Stomach (tissue), 8 donors: ENCODE measurements at regions not wholly inside any gene's neighbourhood (a gene's known extent, or its start where the extent isn't known, plus 50 kb on each side); places are given as distances from the start of the nearest gene placed in this dataset.
A peak's percentile ranks its signal among the peaks of the same experiment; 100 is the strongest.

Experiments used
- DNase-seq, 2 donors: peaks; one replicate each; pipeline versions ENCODE4 v3.0.0 to v3.0.0-alpha.2; 2013 to 2019
- H3K27ac ChIP-seq, 5 donors: fragments of 200-600 bp in 4 of 5; sonication (generic) in 4 of 5; one replicate each; pipeline ENCODE4 v1.5.1; 2013 to 2019; ENCODE audit warnings: mild to moderate bottlenecking in 1 of 5, moderate library complexity in 1 of 5
- H3K27me3 ChIP-seq, 3 donors: fragments of 200-600 bp; sonication (generic); one replicate each; pipeline ENCODE4 v1.5.1; 2017 to 2019; ENCODE audit warnings: mixed run types in 1 of 3
- H3K36me3 ChIP-seq, 4 donors: fragments of 200-600 bp; sonication (generic); 1 replicate in 3 of 4; 2 replicates in 1 of 4; pipeline ENCODE4 v1.5.1; 2016 to 2019
- H3K4me1 ChIP-seq, 4 donors: fragments of 200-600 bp; sonication (generic); one replicate each; pipeline ENCODE4 v1.5.1; 2016 to 2019
- H3K4me3 ChIP-seq, 4 donors: fragments of 200-600 bp; sonication (generic) in 3 of 4; one replicate each; pipeline ENCODE4 v1.5.1; 2016 to 2019; ENCODE audit warnings: mild to moderate bottlenecking in 1 of 4
- H3K9me3 ChIP-seq, 4 donors: fragments of 200-600 bp; sonication (generic); one replicate each; pipeline ENCODE4 v1.5.1; 2016 to 2019
- EP300 ChIP-seq: sonication (generic); formaldehyde crosslinking; IDR thresholded peaks from one replicate; pipeline ENCODE4 v1.6.1; 2017; ENCODE audit warnings: antibody characterized with exemption
- POLR2A ChIP-seq, 4 donors: fragments of 450-650 bp; IDR thresholded peaks; one replicate each; pipeline ENCODE4 v1.6.1; 2016; ENCODE audit warnings: antibody characterized with exemption in 4 of 4, control low read depth in 2 of 4, mild to moderate bottlenecking in 1 of 4, moderate library complexity in 1 of 4
- POLR2AphosphoS5 ChIP-seq, 3 donors: sonication (generic); formaldehyde crosslinking; IDR thresholded peaks; one replicate each; pipeline ENCODE4 v1.6.1; 2016; ENCODE audit warnings: antibody characterized with exemption in 3 of 3
- WGBS, 5 donors: extraction: QIAGEN DNeasy Blood & Tissue Kit in 3 of 5; methylation state at CpG; one replicate each; pipeline versions ENCODE4 v1.1.5 to v1.1.7; 2013 to 2018; 5-methylcytosine and 5-hydroxymethylcytosine counted together
- intact Hi-C: fragments of 100-400 bp; cut with DNase I; formaldehyde crosslinking; loops from one replicate; pipeline ENCODE4 v1.15.1; 2023; ENCODE audit warnings: low total_unique reads
- TF ChIP-seq, protein P1 (sequence below), 7 experiments: fragments of 450-650 bp in 4 of 7; fragments of 200-600 bp in 3 of 7; sonication (generic) in 3 of 7; IDR thresholded peaks; one replicate each; pipeline ENCODE4 v1.5.1; 2016 to 2019; ENCODE audit warnings: antibody characterized with exemption in 7 of 7, control low read depth in 2 of 7, mild to moderate bottlenecking in 1 of 7
- donor health status: healthy with polysubstance abuse.
- donor health status: Bipolar disorder and iron deficiency.
- donor health status: healthy.

DNA sequence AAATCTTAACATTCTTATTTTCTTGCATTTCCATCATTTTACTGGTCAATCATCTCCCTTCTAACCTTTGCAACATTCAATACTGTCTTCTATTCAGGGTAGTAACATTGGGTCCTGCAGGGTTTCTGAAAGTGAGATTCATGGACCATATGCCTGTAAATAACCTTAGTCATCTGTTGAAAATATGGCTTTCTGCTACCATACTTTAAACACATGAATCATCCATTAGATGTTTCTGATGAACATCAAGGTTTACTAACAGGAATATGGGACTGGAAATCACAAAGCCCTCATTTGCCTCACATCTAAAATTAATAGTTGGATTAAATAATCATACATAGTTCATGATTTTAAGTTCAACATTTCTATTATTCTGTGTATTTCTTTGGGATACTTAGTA, 475.9 kb upstream of the MARCKS start:
- H3K36me3 ChIP-seq: no peaks in the 10 kb centered on the region
- intact Hi-C loops: no loop called here

GRCh38 chr6:113381959-113382358, 475.2 kb upstream of the MARCKS start:
- no peak for TF ChIP-seq EP300
- no peak for TF ChIP-seq POLR2AphosphoS5 (IDR thresholded peaks at IDR 0.05)
- no peak for TF ChIP-seq POLR2A (IDR thresholded peaks at IDR 0.05)
- TF ChIP-seq, protein P1, sequence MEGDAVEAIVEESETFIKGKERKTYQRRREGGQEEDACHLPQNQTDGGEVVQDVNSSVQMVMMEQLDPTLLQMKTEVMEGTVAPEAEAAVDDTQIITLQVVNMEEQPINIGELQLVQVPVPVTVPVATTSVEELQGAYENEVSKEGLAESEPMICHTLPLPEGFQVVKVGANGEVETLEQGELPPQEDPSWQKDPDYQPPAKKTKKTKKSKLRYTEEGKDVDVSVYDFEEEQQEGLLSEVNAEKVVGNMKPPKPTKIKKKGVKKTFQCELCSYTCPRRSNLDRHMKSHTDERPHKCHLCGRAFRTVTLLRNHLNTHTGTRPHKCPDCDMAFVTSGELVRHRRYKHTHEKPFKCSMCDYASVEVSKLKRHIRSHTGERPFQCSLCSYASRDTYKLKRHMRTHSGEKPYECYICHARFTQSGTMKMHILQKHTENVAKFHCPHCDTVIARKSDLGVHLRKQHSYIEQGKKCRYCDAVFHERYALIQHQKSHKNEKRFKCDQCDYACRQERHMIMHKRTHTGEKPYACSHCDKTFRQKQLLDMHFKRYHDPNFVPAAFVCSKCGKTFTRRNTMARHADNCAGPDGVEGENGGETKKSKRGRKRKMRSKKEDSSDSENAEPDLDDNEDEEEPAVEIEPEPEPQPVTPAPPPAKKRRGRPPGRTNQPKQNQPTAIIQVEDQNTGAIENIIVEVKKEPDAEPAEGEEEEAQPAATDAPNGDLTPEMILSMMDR (IDR thresholded peaks at IDR 0.05): no peak
- Histone ChIP-seq H3K4me1 (peaks cover 0 to 8% (median 4%) of the 10 kb centered on the region in 4 donors), H3K27ac (no peak overlapping the region), H3K27me3 (no peaks in the 10 kb centered on the region), H3K4me3 (no peak overlapping the region), H3K9me3 (no peaks in the 10 kb centered on the region), H3K36me3 (no peaks in the 10 kb centered on the region)
- intact Hi-C loops: no loop called here
- 18 to 41% (median 34%) methylated on average over 2 of the region's 2 CpGs for WGBS, 5 donors
- peak; percentile 69 to 84 for DNase-seq

More for the DNA sequence above, 475.9 kb upstream of the MARCKS start:
- no peaks in the 10 kb centered on the region for H3K27me3 ChIP-seq
- DNase-seq: no peak
- TF ChIP-seq, protein P1 (IDR thresholded peaks at IDR 0.05): no peak
- no peak for TF ChIP-seq POLR2A (IDR thresholded peaks at IDR 0.05)
- TF ChIP-seq EP300: no peak
- TF ChIP-seq POLR2AphosphoS5 (IDR thresholded peaks at IDR 0.05): no peak
- peaks cover 0 to 8% (median 4%) of the 10 kb centered on the region in 4 donors for H3K4me1 ChIP-seq
- H3K27ac ChIP-seq: no peak overlapping the region
- no peak overlapping the region for H3K4me3 ChIP-seq
- H3K9me3 ChIP-seq: no peaks in the 10 kb centered on the region

GRCh38 chr6:113383701-113384100, 473.4 kb upstream of the MARCKS start:
- intact Hi-C loops: no loop called here
- TF ChIP-seq POLR2AphosphoS5 (IDR thresholded peaks at IDR 0.05) (no peak), EP300 (no peak), POLR2A (IDR thresholded peaks at IDR 0.05) (no peak)
- TF ChIP-seq, protein P1 (IDR thresholded peaks at IDR 0.05): no peak

GRCh38 chr6:113385020-113385431, 472.1 kb upstream of the MARCKS start:
- 77 to 89% (median 82%) methylated on average over 2 of the region's 2 CpGs for WGBS, 5 donors
- intact Hi-C loops: no loop called here
- H3K4me3 ChIP-seq: no peak overlapping the region

More at GRCh38 chr6:113383701-113384100, 473.4 kb upstream of the MARCKS start:
- WGBS, 5 donors: 78 to 88% (median 86%) methylated on average over 2 of the region's 2 CpGs
- peaks cover 0 to 8% (median 4%) of the 10 kb centered on the region in 4 donors for H3K4me1 ChIP-seq
- no peak overlapping the region for H3K27ac ChIP-seq
- DNase-seq: no peak
- H3K4me3 ChIP-seq: no peak overlapping the region
- no peaks in the 10 kb centered on the region for H3K9me3 ChIP-seq
- H3K27me3 ChIP-seq: no peaks in the 10 kb centered on the region
- no peaks in the 10 kb centered on the region for H3K36me3 ChIP-seq

More at GRCh38 chr6:113385020-113385431, 472.1 kb upstream of the MARCKS start:
- no peak for TF ChIP-seq POLR2A (IDR thresholded peaks at IDR 0.05)
- no peak for TF ChIP-seq EP300
- TF ChIP-seq, protein P1 (IDR thresholded peaks at IDR 0.05): no peak
- Histone ChIP-seq H3K9me3 (no peaks in the 10 kb centered on the region), H3K27me3 (no peaks in the 10 kb centered on the region), H3K27ac (no peak overlapping the region), H3K4me1 (peaks cover 0 to 8% (median 4%) of the 10 kb centered on the region in 4 donors), H3K36me3 (no peaks in the 10 kb centered on the region)
- peak in 1 of 2 donors; percentile 45 for DNase-seq
